SKM-1 (cell line): ENCODE measurements at regions not wholly inside any gene's neighbourhood (a gene's known extent, or its start where the extent isn't known, plus 50 kb on each side); places are given as distances from the start of the nearest gene placed in this dataset.
"Not testable (repeated sequence)": the region's sequence is repeated elsewhere in the genome, so short reads cannot be mapped to it uniquely, and the experiment has no call there.

Source experiments
- DNase-seq: peaks from one replicate; lab custom pipeline; 2025; ENCODE audit not compliant: unreplicated experiment; lab: John Stamatoyannopoulos, UW

GRCh38 chr9:24351258-24351657 is 194.4 kb downstream of the IZUMO3 start:
- no peak for DNase-seq

GRCh38 chr9:24342457-24342856 is 203.2 kb downstream of the IZUMO3 start:
- no peak for DNase-seq

GRCh38 chr9:24333629-24334028 is 212.1 kb downstream of the IZUMO3 start:
- no peak for DNase-seq

- no peak for DNase-seq
Observed at GRCh38 chr9:24298912-24299311, 246.8 kb downstream of the IZUMO3 start.

- DNase-seq, result no peak
Observed at GRCh38 chr9:24297931-24298330, 247.8 kb downstream of the IZUMO3 start.

- DNase-seq, result no peak
Observed at GRCh38 chr9:24296124-24296523, 249.6 kb downstream of the IZUMO3 start.

- no peak for DNase-seq
Observed at GRCh38 chr9:24293386-24293785, 252.3 kb downstream of the IZUMO3 start.

GRCh38 chr9:24286761-24287160 is 258.9 kb downstream of the IZUMO3 start:
- DNase-seq, result no peak

GRCh38 chr9:24258626-24259025 is 287.1 kb downstream of the IZUMO3 start:
- DNase-seq, result no peak

GRCh38 chr9:24257726-24258125 is 288.0 kb downstream of the IZUMO3 start:
- DNase-seq, result no peak

- peak; percentile 33 for DNase-seq
Observed at GRCh38 chr9:24245988-24246387, 299.7 kb downstream of the IZUMO3 start.

GRCh38 chr9:24242576-24242975 is 303.1 kb downstream of the IZUMO3 start:
- no peak for DNase-seq

GRCh38 chr9:24218656-24219055 is 327.0 kb downstream of the IZUMO3 start:
- no peak for DNase-seq

- DNase-seq, result no peak
Observed at GRCh38 chr9:24210641-24211040, 335.1 kb downstream of the IZUMO3 start.

GRCh38 chr9:24189986-24190385 is 355.7 kb downstream of the IZUMO3 start:
- DNase-seq, result no peak

- not testable (repeated sequence) for DNase-seq
Observed at GRCh38 chr9:24180572-24180971, 354.5 kb upstream of the ELAVL2 start.

- DNase-seq, result no peak
Observed at GRCh38 chr9:24144796-24145195, 318.8 kb upstream of the ELAVL2 start.

- not testable (repeated sequence) for DNase-seq
Observed at GRCh38 chr9:24135072-24135471, 309.0 kb upstream of the ELAVL2 start.

GRCh38 chr9:24132244-24132643 is 306.2 kb upstream of the ELAVL2 start:
- DNase-seq, result no peak

- no peak for DNase-seq
Observed at GRCh38 chr9:24127519-24127918, 301.5 kb upstream of the ELAVL2 start.

GRCh38 chr9:24118190-24118589 is 292.1 kb upstream of the ELAVL2 start:
- no peak for DNase-seq

- DNase-seq, result no peak
Observed at GRCh38 chr9:24096756-24097155, 270.7 kb upstream of the ELAVL2 start.

GRCh38 chr9:24095246-24095645 is 269.2 kb upstream of the ELAVL2 start:
- DNase-seq, result no peak

- no peak for DNase-seq
Observed at GRCh38 chr9:24090566-24090965, 264.5 kb upstream of the ELAVL2 start.
